HG03439 (cell line): ENCODE measurements at regions not wholly inside any gene's neighbourhood (a gene's known extent, or its start where the extent isn't known, plus 50 kb on each side); places are given as distances from the start of the nearest gene placed in this dataset.
"Not testable (repeated sequence)": the region's sequence is repeated elsewhere in the genome, so short reads cannot be mapped to it uniquely, and the experiment has no call there.

Experiments
- ATAC-seq: cut with Tn5 transposase; IDR thresholded peaks from one replicate; pipeline ENCODE4 v1.9.1; 2021; ENCODE audit warnings: mild to moderate bottlenecking, moderate library complexity; ENCODE audit not compliant: unreplicated experiment

DNA sequence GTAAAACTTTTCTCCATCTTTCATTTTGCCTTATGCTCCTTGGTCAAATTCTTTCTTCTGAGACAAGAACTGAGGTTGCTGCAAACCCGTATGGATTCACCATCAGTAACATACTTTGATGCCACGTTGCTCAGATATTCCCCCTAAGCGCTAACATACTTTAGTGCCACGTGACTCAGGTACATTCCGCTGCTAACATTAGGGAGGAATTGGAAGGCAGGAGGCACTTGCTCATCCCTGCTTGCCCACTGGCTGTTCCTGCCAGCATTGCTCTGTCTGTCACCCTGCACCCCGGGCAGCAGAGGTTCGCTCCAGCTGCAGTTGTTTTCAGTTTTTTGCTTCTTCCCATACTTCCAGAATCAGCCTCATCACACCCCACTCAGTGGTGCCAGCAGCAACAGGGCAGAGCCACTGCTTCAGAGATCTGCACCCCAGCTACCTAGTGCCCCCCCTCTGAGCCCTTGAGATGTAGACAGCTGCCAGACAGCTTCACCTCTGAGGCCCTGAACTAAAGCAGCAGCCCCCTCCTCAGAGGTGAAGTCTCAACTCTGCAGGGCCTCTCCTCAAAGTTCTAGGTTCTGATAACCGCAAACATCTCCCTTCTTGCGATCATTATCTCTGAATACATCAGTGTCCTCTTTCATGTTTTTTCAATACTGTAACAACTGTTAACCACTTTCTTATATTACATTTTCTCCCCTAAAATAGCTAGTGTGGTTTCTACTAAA, 228.0 kb upstream of the KIF2A start:
- ATAC-seq: no peak

GRCh38 chr5:62082370-62082801, 223.6 kb upstream of the KIF2A start:
- ATAC-seq: no peak

GRCh38 chr5:62083247-62083646, 222.8 kb upstream of the KIF2A start:
- ATAC-seq: no peak

DNA sequence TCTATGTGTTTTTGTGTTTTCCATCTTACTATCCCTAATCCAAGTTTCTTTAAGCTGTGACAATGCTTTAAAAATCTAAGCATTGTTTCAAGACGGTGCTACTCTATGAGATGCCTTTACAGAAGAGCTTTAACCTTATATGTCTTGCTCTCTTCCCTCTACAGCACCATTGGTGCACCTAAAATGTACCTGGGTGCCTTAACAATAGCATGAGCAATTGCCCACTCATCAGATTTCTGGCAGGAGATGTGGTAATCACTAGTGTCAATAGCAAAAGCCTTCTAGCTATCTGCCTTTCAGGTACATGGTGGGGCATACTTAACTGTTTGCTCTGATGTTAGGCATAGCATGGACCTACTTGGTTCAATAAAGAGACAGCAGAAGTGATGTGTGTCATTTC, 222.3 kb upstream of the KIF2A start:
- no peak for ATAC-seq

- no peak for ATAC-seq
These were observed 221.6 kb upstream of the KIF2A start for GRCh38 chr5:62084391-62084790.

DNA sequence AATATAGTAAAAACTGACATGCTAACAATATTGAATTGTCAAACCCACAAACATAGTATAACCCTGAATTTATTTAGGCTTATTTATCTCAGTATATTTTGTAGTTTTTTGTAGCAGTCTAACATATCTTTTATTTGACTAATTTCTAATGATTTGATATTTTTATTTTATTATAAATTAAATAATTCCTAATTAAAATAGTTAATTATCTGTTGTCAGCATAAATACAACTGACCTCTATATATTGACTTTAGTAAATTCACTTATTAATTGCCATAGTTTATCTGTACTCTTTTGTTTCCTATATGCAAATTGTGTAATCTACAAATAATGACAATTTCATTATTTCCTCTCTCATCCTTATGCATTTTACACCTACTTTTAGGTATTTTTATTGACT, 215.1 kb upstream of the KIF2A start:
- ATAC-seq: no peak

DNA sequence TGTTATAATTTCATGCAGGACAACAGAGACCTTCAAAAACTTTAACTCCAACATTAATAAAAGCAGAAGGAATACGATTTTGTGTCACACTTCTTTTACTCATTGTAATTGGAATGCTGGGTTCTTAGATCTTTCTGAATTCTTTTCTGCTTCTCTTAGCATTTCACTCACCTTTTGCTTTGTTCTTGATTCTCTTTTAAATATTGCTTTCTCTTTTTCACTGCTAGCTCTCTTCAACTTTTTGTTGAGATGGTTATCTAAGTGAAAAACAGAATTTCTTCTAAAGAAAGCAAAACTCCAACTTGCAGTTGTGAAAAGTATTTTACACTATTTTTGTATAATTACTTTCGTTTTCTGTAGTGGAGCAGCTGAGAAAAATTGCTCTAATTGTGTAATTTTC, 212.6 kb upstream of the KIF2A start:
- no peak for ATAC-seq

- no peak for ATAC-seq
These were observed 212.0 kb upstream of the KIF2A start for GRCh38 chr5:62093976-62094375.

- ATAC-seq: no peak
These were observed 208.6 kb upstream of the KIF2A start for GRCh38 chr5:62097361-62097760.

- ATAC-seq: no peak
These were observed 205.8 kb upstream of the KIF2A start for GRCh38 chr5:62100201-62100600.

DNA sequence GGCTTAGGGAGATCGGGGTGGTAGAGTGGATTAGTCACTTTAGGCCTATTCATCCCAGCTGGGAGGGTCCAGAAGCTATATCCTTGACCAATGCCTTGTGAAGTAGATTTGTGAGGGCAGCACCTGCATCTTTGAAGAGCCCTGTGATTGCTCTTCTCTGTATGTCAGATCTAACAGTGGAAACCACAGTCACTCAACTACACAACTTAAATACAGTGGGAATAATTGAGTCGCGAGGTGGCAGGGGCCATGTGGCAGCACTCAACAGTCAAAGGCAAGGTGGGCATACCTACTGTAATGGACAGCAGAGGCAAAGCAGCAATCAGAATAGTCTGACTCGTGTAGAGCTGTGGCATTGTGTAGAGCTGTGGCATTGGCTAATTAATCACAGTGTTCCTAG, 202.1 kb upstream of the KIF2A start:
- ATAC-seq: not testable (repeated sequence)

DNA sequence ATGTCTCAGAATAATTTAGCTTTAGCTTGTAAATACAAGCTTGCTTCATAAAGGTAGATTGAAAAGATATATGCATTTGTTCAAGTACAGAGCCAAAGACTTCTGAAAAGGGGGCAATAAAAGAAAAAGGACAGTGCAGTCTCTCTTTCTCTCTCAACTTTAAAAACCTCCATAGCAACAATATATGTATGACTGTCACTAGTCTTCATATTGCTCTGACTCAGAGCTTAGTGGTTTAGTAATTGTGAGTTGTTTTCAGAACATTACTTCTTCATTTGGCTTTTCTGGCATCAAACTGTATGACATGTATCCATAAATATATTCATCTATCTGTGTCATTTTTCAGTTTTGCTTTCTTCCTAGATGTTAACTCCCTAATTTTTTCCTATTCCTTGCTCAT, 194.6 kb upstream of the KIF2A start:
- no peak for ATAC-seq

DNA sequence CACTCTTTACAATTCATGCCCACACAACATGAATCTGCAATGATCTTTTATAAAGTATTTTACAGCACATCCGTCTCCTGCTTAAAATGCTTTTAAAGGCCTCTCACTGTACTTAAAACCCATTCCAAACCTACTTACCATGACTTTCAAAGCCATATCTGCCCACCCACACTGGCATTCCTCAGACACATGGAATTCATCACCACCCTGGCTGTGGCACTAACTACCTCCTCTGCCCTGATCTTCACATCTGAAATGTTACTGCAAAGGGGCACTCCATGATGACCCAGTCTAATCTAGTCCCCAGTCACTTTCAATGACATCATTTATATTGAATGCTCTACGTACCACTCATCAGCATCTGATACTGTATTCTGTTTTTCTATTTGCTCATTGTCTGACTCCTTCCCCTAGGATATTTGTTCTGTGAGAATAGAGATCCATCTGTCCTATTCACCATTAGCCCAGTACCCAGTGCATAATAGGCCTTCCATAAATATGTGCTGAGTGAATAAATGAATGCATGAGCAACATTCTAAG, 193.2 kb upstream of the KIF2A start:
- ATAC-seq: no peak

- ATAC-seq: no peak
These were observed 191.0 kb upstream of the KIF2A start for GRCh38 chr5:62115014-62115413.

GRCh38 chr5:62124266-62124665, 181.7 kb upstream of the KIF2A start:
- ATAC-seq: no peak

DNA sequence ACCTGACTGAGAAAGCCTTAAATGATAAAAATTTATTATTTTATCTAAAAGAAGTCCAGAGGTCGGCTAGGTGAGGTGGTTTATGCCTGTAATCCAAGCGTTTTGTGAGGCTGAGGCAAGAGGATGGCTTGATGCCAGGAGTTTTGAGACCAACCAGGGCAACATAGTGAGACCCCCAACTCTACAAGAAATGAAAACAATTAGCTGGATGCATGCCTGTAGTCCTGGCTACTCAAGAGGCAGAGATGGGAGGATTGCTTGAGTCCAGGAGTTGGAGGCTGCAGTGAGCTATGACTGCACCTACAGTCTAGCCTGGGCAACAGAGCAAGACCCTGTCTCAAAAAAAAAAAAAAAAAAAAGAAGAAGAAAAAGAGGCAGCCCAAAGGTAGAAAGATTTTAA, 179.9 kb upstream of the KIF2A start:
- ATAC-seq: no peak

DNA sequence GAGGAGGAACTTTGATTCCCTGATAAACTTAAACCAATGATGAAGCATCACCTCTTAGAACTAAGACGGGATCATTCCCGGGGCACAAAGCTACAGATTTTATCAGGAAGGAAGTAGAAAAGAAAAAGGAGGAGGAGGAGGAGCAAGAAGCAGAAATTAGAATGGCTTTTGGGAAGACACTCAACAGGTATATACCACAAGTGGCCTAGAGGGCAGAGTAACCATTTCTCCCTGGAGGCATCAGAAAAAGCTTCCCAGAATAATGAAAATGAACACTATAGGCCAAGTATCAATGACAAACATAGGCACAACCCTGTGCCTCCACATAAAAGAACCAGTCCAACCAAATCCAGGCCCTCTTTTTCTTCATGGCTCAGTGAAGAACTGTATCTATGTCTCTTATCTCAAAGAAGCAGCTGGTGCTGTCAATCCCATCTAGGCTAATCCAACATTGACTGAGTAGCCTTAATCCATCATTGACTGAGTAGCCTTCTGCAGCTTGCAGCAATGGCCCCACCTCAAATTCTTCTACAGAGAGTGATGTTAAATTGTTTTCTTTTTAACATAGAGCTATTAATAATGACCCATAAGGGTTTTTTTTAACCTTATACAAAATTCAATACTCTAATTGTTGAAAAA, 178.8 kb upstream of the KIF2A start:
- no peak for ATAC-seq

GRCh38 chr5:62130107-62130506, 175.9 kb upstream of the KIF2A start:
- no peak for ATAC-seq

- ATAC-seq: no peak
These were observed 173.7 kb upstream of the KIF2A start for GRCh38 chr5:62132276-62132675.

GRCh38 chr5:62133426-62133825, 172.6 kb upstream of the KIF2A start:
- no peak for ATAC-seq

GRCh38 chr5:62134811-62135210, 171.2 kb upstream of the KIF2A start:
- ATAC-seq: no peak

DNA sequence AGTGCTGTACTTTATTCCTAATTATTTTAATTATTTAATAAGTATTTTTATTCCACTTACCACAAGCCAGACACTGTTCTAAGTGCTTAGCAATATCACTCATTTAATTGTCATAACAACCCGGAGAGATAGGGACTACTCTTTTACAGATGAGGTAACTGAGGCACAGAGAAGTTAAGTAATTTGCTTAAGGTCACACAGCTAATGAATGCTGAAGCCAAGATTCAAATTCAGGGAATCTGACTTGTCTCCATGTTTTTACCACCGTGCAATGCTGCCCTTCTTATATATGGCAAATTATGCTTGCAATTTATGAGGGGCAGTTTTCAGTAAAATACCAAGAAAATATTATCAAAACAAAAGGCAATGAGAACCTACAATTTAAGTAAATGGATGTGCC, 168.4 kb upstream of the KIF2A start:
- ATAC-seq: no peak
